ENCODE measurements at regions not wholly inside any gene's neighbourhood (a gene's known extent, or its start where the extent isn't known, plus 50 kb on each side); places are given as distances from the start of the nearest gene placed in this dataset.

DNA sequence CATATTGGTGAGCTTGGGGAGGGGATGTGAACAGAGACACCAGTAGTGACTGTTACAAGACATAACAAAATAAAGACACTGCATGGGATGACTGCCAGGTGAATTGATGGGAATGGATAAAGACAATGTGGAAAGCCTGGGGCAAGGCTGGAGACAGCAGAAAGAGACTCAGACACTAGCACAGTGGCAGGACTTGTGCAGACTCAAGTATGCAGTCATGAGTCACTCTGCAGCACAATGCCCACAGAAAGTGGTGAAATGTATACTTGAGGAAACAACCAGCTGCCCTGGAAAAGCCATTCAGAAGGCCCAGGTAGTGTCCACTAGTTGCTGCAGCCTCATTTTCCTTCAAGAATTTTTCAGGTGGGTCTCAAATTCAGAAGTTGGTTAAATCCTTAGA lies 452.3 kb downstream of the MID1IP1 start:
- FAIRE-seq = no peak
- TF ChIP-seq CTCF (IDR thresholded peaks at IDR 0.05; ENCODE audit: insufficient read depth, missing control alignments) = no peak
- no peak for DNase-seq (ENCODE audit: insufficient read length, low spot score)

- FAIRE-seq = no peak
- DNase-seq (ENCODE audit: insufficient read length, low spot score) = no peak
- no peak for TF ChIP-seq CTCF (IDR thresholded peaks at IDR 0.05; ENCODE audit: insufficient read depth, missing control alignments)
Measured at GRCh38 chrX:39258331-39258730, 457.1 kb downstream of the MID1IP1 start.

DNA sequence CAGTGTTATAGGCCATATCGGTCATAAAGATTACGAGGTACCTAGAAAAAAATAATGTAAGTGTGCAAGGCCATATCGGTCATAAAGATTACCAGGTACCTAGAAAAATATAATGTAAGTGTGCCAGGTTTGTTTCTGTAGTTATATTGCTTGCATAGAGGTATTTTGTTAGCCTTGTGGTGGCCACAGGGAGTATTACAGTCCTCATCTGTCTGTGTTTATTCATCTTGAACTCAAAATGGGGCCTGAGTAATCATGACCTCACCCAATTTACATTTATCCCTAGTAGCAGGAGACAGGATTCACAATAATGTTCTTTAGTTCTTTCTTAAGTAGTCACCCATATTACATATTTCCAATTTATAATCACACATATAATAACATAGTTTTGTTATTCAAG lies 459.7 kb downstream of the MID1IP1 start:
- DNase-seq (ENCODE audit: insufficient read length, low spot score) = no peak
- TF ChIP-seq CTCF (IDR thresholded peaks at IDR 0.05; ENCODE audit: insufficient read depth, missing control alignments) = no peak
- FAIRE-seq = peak; percentile 53

DNA sequence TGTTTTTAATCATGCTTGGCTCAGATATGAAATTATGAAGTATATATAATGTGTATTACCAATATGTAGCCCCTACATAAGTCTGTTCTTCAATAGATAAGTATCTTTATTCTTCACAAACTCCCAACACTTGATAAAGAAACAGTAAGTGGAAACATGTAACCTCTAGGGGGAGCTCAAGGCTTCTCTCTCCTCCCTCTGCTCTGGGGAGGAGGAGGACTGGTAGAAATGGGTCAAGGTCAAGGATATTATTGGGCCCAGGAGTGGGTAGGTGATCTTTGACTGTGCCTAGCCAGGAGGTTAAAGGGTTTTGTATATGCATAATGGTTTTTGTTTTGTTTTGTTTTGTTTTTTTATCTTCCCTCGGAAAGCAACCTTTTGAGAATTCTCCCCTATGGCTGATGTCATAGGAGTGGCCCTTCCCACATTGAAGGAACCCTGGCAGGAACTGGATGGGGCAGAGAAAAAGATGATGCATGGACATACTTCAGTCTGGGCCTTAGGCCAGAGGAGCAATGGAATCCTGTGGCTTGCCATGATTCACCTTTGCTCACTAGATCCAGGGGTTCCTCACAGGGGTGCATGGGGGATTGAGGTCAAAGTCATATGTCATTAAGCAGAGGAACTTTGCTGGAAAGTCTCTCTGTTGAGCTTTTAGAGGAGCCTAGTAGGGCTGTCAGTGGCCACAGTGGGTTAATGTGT lies 460.3 kb downstream of the MID1IP1 start:
- DNase-seq (ENCODE audit: insufficient read length, low spot score) (no peak), FAIRE-seq (no peak)
- TF ChIP-seq CTCF (IDR thresholded peaks at IDR 0.05; ENCODE audit: insufficient read depth, missing control alignments) = peak; percentile 53

DNA sequence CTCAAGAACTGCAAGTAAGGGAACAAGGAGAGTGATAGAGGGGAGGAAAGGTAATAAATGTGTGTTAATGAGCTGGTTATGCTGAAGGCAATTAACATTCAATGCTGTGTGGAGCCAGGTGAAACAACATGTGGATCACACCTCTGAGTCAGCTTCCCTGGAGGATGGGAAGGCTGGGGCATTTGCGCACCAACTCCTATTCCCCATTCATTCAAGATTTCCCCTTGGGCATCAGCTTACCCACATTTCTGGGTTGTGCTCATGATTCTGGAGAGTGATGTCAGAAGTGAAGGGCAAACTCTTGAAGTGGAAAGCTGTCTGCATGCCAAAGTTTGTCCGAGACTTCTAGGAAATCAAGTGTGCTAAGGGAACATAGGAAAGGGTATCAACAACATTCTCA lies 461.4 kb downstream of the MID1IP1 start:
- FAIRE-seq = no peak
- no peak for TF ChIP-seq CTCF (IDR thresholded peaks at IDR 0.05; ENCODE audit: insufficient read depth, missing control alignments)
- DNase-seq (ENCODE audit: insufficient read length, low spot score) = no peak

GRCh38 chrX:39264023-39264422 lies 462.8 kb downstream of the MID1IP1 start:
- no peak for TF ChIP-seq CTCF (IDR thresholded peaks at IDR 0.05; ENCODE audit: insufficient read depth, missing control alignments)
- FAIRE-seq (no peak), DNase-seq (ENCODE audit: insufficient read length, low spot score) (no peak)

- TF ChIP-seq CTCF (IDR thresholded peaks at IDR 0.05; ENCODE audit: insufficient read depth, missing control alignments) = no peak
- no peak for DNase-seq (ENCODE audit: insufficient read length, low spot score)
- FAIRE-seq = no peak
Measured at GRCh38 chrX:39267176-39267575, 465.9 kb downstream of the MID1IP1 start.
